NCI-H2196 (cell line): ENCODE measurements at regions not wholly inside any gene's neighbourhood (a gene's known extent, or its start where the extent isn't known, plus 50 kb on each side); places are given as distances from the start of the nearest gene placed in this dataset.
"Not testable (repeated sequence)": the region's sequence is repeated elsewhere in the genome, so short reads cannot be mapped to it uniquely, and the experiment has no call there.

ENCODE experiments used
- DNase-seq: peaks from one replicate; lab custom pipeline; 2025; ENCODE audit not compliant: unreplicated experiment; lab: John Stamatoyannopoulos, UW

DNA sequence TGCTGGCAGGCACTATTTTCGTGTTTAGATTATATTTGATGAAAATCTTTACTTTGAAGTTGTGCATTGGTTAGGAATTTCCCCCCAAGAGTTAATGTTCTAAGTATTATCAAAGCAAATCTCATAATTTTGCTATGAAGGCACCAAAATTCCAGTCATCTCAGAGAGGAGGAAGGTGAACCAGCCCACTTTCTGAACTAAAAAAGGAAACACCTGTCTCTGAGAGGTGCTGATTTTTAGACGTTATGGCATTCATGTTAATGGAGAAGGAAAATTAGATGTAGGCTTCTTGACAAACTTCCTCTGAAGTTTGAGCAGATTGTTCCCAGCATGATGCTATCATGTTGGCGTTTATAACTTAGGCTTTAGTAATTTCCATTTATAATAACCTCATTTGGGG, 432.9 kb upstream of the ACTBL2 start:
- no peak for DNase-seq

DNA sequence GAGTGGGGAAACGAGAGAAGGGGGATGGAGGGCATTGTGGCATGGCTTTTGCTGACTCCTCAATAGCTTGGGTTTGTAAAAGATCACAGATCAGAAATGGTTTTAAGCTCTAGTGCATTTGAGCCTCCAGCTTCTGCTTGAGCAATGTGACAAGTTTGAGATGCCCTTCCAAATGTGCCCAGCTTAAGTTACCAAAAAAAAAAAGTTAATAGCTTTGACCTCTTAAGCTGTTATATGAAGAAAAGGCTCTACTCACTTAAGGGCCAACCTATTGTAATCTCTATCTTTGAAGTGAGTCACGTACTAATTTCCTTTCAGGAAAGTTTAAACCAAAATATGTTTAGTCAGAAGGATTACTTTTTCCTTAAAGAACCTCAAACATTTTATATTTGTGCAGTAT, 428.8 kb upstream of the ACTBL2 start:
- DNase-seq, result no peak

GRCh38 chr5:57906671-57907070, 424.1 kb upstream of the ACTBL2 start:
- DNase-seq, result no peak

DNA sequence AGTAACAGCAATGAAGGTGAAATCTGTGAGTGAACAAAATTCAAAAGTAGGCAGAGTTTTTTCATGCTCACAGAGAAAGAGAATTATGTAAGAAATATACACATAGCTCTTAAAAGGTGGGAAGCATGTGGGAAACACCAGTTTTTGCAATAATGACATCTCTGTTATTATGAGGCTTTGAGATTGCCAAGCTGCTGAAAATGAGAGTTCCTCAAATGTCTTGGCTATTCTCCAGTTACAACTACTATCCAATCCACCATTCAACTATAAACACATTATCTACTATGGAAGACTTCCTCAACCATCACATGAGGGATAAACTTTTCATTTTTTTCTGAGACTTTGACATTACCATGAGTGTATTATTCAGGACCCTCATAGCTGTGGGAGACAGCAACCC, 420.8 kb upstream of the ACTBL2 start:
- DNase-seq, result no peak

GRCh38 chr5:57902095-57902494, 419.5 kb upstream of the ACTBL2 start:
- DNase-seq, result no peak

DNA sequence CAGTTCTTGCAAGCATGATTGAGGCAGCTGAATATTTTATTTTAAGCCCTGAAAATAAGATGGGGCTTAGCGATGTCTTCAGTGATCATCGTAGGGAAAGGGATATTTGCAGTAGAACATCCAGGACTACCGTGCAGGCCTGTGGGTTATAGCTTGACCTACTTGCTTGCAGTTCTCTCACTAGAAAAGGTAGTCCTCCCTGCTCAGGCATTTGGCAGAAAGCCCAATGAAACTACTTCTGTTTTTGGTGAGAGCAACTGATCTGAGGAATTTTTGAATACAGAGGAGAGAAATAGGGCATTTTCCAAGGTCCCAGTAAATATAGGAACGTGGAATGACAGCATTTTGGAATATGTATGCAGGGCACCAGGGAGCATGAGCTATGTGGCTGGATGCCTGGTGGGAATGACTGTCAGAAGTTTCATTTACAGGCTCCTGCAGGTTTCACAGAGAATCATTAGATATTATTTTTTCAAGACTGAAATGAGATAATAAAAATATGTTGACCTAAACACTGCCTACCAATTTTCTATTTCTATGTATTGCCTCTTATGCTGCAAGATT, 417.9 kb upstream of the ACTBL2 start:
- no peak for DNase-seq

GRCh38 chr5:57896576-57896975, 414.0 kb upstream of the ACTBL2 start:
- DNase-seq, result no peak

DNA sequence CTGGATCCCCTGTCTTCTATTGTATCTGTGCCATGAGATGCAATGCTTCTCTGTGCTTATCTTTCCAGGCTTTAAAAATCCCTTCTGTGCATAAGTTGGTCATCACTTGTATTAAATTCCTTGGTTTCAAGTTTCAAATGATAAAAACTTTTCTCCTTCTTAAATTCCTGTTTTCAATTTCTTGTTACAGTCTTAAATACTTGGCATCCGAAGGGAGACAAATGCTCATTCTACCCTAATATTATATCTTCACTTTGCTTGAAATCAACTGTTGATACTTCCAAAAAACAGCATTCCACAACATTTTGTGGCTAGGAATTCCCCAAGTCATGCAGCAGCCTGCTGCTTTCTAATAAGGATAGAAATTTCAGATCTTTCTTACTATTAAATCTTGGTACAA, 413.2 kb upstream of the ACTBL2 start:
- no peak for DNase-seq

DNA sequence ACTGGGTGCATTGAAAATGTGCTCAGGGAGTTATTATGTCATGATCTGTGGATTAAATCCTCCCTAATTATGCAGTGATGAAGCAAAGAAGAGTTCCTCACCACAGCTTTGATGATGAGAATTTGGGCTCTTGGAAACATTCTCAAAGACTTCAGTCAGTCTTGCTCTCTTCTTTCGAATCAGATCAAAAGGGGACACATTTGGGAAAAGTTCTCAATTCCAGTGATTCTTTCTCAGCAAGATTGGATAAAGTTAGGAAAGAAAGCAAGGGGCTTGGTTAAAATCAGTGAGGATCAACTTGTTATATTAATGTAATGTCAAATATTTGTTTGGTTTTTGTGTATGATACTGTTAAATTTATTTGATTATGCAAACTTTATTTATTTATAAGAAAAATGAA, 411.3 kb upstream of the ACTBL2 start:
- DNase-seq, result no peak

GRCh38 chr5:57891443-57891842, 408.8 kb upstream of the ACTBL2 start:
- no peak for DNase-seq

DNA sequence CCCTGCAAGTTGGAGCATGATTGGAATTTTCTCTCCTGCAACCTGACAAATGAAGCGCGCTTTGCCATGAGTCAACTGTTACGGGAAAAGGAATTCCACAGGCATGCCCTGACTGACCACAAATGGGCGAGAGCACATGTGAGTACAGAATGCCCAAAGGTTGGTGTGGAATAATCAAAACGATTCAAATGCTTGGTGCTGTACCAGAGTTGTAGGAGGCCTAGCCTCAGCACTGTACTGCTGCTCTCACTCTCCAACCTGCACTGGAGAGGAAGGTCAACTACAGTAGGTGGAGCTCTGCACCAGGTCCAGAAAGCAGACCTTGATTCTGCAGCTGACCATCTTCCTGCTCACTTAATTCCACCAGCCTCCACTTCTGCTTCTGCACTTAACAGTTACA, 406.9 kb upstream of the ACTBL2 start:
- no peak for DNase-seq

DNA sequence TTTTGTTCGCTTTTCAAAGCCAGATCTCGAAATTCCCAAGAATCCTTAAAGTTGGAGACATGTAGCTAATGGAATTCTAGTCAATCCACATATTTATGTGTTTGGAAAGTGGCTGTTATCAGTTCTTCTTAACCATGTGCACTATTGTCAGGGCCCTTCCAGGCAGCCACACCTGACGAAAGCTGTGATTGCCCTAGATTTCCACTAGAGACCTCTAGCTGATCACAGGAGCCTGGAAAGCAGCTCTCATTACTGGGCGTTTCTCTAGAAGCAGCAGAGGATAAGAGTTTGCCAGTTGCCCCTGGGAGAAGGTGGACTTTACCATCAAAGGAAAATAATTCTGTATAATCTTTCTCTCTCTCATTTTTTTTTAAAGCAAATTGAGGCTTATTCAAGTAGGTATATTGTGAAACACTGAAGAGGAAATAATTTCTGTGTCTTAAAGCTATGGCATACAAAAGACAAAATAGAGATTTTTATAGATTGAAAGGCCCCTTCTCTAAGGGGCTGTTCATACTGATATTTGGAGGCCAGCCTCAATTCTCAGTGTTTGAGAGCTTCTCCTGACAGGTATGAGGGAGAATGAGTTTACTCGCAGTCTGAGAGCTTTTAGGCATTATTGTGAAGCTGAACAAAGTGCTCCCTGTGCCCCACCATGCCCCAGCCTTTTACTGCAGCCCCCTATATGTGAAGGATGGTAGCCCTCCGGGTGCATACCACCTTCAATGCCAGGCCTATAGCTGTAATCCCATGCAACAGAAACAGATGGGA, 405.4 kb upstream of the ACTBL2 start:
- no peak for DNase-seq

DNA sequence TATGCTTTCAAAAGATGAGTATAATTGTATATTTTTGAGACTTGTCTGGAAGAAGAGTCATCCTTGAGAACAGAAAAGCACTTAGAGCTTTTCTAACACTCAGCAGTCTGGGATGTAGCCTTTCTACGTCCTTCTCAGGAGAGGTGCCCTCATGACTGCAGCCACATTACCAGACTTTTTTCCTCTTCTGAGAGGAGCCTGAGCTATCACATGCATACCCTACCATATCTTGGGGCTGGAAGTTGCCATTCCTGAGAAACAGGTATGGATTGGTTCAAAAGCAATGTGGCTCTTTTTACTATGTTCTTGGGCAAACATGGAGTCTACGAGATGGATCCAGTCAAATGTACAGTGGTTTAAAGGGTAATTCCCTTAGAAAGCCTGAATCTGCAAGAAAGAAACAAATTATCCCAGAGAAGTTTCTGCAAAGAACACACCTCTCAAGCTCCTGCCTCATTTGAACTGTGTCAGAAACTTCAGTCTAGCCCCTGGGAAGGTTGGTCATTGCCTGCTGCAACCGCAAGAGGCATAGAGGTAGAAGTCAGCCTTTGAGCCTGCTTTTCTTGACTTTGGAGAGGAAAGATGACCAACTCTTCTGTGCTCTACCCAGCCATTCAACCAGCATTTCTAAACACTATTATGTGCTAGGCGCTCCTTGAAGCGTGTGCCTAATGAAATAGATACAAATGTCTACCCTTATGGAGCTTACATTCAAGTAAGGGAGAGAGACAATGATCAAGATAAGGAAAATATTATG, 401.9 kb upstream of the ACTBL2 start:
- DNase-seq, result no peak

DNA sequence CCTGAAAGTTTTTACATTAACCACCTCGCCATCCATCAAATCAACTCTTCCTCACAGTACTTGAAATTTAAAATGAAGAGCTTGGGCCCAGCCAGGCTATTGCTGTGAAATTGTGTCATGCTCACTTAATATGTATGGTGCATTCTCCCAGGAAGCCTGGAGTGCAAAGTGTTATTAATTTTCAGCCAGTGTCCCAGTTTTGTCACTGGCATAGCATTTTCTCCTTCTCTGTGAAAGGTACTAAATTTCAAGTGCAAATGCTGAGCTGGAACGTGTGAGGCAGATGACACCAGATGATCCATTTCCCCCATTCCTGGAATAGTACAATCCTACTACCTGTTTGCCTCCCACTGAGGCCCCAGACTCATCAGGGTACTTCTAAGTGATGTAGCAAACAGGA, 397.6 kb upstream of the ACTBL2 start:
- no peak for DNase-seq

DNA sequence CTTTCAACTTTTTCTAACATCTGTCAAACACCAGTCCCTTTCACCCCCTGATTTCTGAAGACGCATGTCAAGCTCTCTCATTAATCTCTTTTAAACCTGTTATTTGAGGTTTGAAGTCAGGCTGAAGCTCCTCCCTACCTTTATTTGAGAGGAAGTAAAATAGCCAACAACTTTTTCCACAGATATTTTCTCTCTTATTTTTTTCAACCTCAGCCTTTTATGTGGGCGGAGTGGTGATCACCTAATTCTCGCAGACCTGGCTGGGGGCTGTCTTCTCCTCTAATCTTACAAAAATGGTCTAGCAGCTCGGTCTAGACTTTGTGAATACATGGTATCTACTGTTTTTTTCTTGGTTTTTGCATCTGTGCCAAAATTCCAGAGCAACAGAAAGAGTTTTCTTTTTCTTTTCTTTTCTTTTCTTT, 395.7 kb upstream of the ACTBL2 start:
- DNase-seq, result no peak

DNA sequence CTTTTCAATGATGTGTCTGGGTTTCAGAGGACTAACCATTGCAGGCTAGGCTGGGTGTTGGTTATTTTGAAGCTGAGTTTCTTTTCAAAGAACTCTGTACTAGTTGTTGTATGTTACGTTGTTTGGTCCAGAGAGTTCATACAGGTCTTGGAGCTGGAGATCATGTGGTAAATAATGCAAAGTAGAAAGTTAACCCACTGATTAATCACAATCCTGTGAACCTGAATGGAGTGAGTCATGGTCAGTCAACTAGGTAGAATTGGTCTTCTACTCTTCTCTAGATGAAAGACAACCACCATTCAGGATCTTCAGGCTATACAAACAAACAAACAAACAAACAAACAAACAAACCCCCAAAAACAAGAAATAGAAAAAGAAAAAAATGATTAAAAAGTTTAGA, 388.9 kb upstream of the ACTBL2 start:
- DNase-seq, result no peak

DNA sequence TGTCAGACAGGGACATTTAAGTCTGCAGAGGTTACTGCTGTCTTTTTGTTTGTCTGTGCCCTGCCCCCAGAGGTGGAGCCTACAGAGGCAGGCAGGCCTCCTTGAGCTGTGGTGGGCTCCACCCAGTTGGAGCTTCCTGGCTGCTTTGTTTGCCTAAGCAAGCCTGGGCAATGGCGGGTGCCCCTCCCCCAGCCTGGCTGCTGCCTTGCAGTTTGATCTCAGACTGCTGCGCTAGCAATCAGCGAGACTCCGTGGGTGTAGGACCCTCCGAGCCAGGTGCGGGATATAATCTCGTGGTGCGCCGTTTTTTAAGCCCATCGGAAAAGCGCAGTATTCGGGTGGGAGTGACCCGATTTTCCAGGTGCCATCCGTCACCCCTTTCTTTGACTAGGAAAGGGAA, 387.7 kb upstream of the ACTBL2 start:
- not testable (repeated sequence) for DNase-seq

DNA sequence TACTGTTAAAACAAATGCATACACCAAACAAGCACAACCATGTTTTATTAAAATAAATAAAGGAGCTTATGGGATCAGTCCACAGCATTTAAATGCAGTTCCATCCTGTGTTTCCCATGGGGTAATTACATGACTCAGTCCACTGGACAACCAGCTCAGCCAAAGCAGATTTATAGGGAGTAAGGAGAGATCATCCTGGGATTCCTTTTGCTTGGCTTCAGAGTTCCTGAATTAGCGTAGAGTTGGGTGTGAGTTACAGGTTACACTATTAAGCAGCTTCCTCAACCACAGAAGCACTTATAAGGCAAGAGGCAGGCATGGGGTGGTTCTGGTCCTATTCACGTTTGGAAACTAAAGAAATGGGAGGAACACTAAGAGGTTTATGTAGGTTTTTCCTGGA, 381.1 kb upstream of the ACTBL2 start:
- no peak for DNase-seq

GRCh38 chr5:57862942-57863341, 380.3 kb upstream of the ACTBL2 start:
- no peak for DNase-seq

GRCh38 chr5:57862471-57862911, 379.9 kb upstream of the ACTBL2 start:
- no peak for DNase-seq

GRCh38 chr5:57859626-57860025, 377.0 kb upstream of the ACTBL2 start:
- DNase-seq, result no peak

- DNase-seq, result no peak
Observed at GRCh38 chr5:57858905-57859304, 376.3 kb upstream of the ACTBL2 start.
